ENCODE measurements at regions not wholly inside any gene's neighbourhood (a gene's known extent, or its start where the extent isn't known, plus 50 kb on each side); places are given as distances from the start of the nearest gene placed in this dataset.

DNA sequence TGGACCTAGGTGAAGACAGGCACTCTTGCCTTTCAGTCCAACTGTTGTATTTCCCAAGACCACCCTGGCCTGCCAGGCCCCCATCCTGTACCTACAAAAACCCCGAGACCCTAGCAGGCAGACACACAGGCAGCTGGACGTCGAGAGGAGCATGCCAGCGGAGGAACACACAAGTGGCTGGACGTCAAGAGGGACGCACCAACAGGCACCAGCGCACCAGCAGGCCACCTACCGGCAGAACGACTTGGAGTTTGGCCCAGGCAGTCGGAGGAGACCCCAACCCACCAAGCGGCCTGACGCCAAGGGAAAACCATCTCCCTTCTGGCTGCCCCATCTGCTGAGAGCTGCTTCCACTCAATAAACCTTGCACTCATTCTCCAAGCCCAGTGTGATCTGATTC is 1883.4 kb upstream of the RAG2 start:
- H3K36me3 Mint-ChIP-seq = no peaks in the 10 kb centered on the region
- H3K27me3 Mint-ChIP-seq = no peaks in the 10 kb centered on the region
- POLR2A ChIA-PET = no interaction called here
- DNase-seq = no peak
- no peak overlapping the region for H3K27ac Mint-ChIP-seq
- no peaks in the 10 kb centered on the region for H3K4me1 Mint-ChIP-seq
- ATAC-seq (ENCODE audit: low read depth) = no peak
- no peak overlapping the region for H3K4me3 Mint-ChIP-seq
- no peaks in the 10 kb centered on the region for H3K9me3 Mint-ChIP-seq

- DNase-seq (no peak), ATAC-seq (ENCODE audit: low read depth) (no peak)
- H3K9me3 Mint-ChIP-seq = peaks cover 3% of the 10 kb centered on the region
- H3K36me3 Mint-ChIP-seq = no peaks in the 10 kb centered on the region
- no peaks in the 10 kb centered on the region for H3K4me1 Mint-ChIP-seq
- no peak overlapping the region for H3K27ac Mint-ChIP-seq
- POLR2A ChIA-PET = no interaction called here
- H3K27me3 Mint-ChIP-seq = no peaks in the 10 kb centered on the region
- H3K4me3 Mint-ChIP-seq = no peak overlapping the region
These were observed 1879.0 kb upstream of the RAG2 start for GRCh38 chr11:38476808-38477575.

- Mint-ChIP-seq H3K4me1 (no peaks in the 10 kb centered on the region), H3K9me3 (peaks cover 5% of the 10 kb centered on the region), H3K27me3 (no peaks in the 10 kb centered on the region), H3K27ac (no peak overlapping the region), H3K4me3 (no peak overlapping the region), H3K36me3 (no peaks in the 10 kb centered on the region)
- POLR2A ChIA-PET = no interaction called here
- DNase-seq = no peak
- no peak for ATAC-seq (ENCODE audit: low read depth)
These were observed 1863.7 kb upstream of the RAG2 start for GRCh38 chr11:38461751-38462150.

GRCh38 chr11:38460896-38461295 is 1862.9 kb upstream of the RAG2 start:
- Mint-ChIP-seq H3K9me3 (peaks cover 3% of the 10 kb centered on the region), H3K4me1 (no peaks in the 10 kb centered on the region), H3K36me3 (no peaks in the 10 kb centered on the region), H3K27me3 (no peaks in the 10 kb centered on the region), H3K4me3 (no peak overlapping the region), H3K27ac (no peak overlapping the region)
- POLR2A ChIA-PET = no interaction called here
- ATAC-seq (ENCODE audit: low read depth) (no peak), DNase-seq (no peak)

- POLR2A ChIA-PET = no interaction called here
- no peaks in the 10 kb centered on the region for H3K36me3 Mint-ChIP-seq
- peaks cover 2% of the 10 kb centered on the region for H3K9me3 Mint-ChIP-seq
These were observed 1862.4 kb upstream of the RAG2 start for GRCh38 chr11:38460429-38460828.

GRCh38 chr11:38456371-38456770 is 1858.3 kb upstream of the RAG2 start:
- Mint-ChIP-seq H3K4me3 (no peak overlapping the region), H3K27ac (no peak overlapping the region), H3K36me3 (no peaks in the 10 kb centered on the region), H3K27me3 (no peaks in the 10 kb centered on the region), H3K9me3 (peaks cover 9% of the 10 kb centered on the region), H3K4me1 (no peaks in the 10 kb centered on the region)
- ATAC-seq (ENCODE audit: low read depth) = no peak
- POLR2A ChIA-PET = no interaction called here
- no peak for DNase-seq

More at GRCh38 chr11:38460429-38460828, 1862.4 kb upstream of the RAG2 start:
- DNase-seq (no peak), ATAC-seq (ENCODE audit: low read depth) (no peak)
- Mint-ChIP-seq H3K4me1 (no peaks in the 10 kb centered on the region), H3K27ac (no peak overlapping the region), H3K4me3 (no peak overlapping the region), H3K27me3 (no peaks in the 10 kb centered on the region)

GRCh38 chr11:38448284-38448683 is 1850.2 kb upstream of the RAG2 start:
- Mint-ChIP-seq H3K4me3 (no peak overlapping the region), H3K27me3 (no peaks in the 10 kb centered on the region), H3K27ac (no peak overlapping the region), H3K36me3 (no peaks in the 10 kb centered on the region), H3K4me1 (no peaks in the 10 kb centered on the region), H3K9me3 (peaks cover 6% of the 10 kb centered on the region)
- POLR2A ChIA-PET = no interaction called here
- no peak for DNase-seq
- no peak for ATAC-seq (ENCODE audit: low read depth)

DNA sequence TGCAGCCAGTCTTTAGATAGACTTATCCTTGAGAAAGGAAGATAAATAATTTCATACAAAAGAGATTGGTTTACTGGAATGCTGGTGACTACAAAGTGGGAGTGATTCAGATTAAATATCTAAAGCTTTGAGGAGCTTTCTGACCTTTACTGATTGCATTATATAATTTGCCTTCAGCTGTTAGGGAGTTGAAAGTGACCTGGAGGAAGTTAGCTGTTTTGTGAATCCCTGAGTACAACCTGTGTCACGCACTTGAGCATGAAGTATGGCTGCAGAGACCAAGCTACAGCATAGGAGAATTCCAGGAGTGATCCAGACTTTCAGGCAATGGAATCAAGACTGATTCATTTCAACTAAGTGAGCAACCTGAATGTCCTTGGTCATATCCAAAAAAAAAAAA is 1848.3 kb upstream of the RAG2 start:
- Mint-ChIP-seq H3K4me3 (no peak overlapping the region), H3K9me3 (peaks cover 3% of the 10 kb centered on the region), H3K27ac (no peak overlapping the region), H3K36me3 (no peaks in the 10 kb centered on the region), H3K4me1 (no peaks in the 10 kb centered on the region), H3K27me3 (no peaks in the 10 kb centered on the region)
- ATAC-seq (ENCODE audit: low read depth) = no peak
- POLR2A ChIA-PET = no interaction called here
- DNase-seq = no peak

DNA sequence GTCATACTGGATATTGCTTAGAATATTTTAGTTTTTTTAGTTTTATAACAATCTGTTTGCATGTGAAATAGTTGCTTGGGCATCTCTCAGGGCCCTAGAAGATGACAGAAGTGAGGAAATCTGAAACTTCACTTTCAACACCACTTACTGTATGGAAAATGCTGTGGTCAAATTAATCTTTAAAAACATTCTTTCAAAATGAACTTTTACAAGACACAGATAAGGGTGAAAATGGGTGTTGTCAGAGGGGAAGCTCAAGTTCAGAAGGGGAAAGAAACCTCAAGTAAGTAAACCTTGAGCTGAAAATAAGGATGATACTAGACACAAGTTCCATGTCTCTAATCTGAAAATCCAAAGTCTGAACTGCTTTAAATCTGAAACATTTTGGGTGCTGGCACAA is 1840.1 kb upstream of the RAG2 start:
- Mint-ChIP-seq H3K9me3 (peaks cover 5% of the 10 kb centered on the region), H3K36me3 (no peaks in the 10 kb centered on the region)
- POLR2A ChIA-PET = no interaction called here

DNA sequence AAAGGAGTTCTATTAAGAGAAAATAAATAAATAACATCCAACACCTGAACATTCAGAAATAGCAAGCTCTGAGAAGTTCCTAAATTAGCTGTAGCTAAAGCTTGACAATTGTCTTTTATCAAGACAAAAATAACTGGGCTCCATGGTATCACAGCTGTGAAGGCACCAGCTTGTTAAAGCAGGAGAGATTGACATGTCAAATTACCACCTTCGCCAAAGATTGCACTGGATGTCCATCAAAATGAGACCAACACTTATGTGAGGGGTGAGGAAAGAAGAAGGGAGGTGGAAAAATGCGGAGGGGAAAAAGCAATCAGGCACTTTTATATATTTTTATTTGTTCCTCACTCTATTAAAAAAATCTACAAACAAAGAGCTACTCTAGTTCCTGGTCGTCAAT is 1827.5 kb upstream of the RAG2 start:
- H3K27ac Mint-ChIP-seq = no peak overlapping the region
- no peaks in the 10 kb centered on the region for H3K36me3 Mint-ChIP-seq
- POLR2A ChIA-PET = no interaction called here
- H3K4me3 Mint-ChIP-seq = no peak overlapping the region
- no peaks in the 10 kb centered on the region for H3K4me1 Mint-ChIP-seq
- peaks cover 2% of the 10 kb centered on the region for H3K9me3 Mint-ChIP-seq
- ATAC-seq (ENCODE audit: low read depth) (no peak), DNase-seq (no peak)
- H3K27me3 Mint-ChIP-seq = no peaks in the 10 kb centered on the region

More for the DNA sequence above, 1840.1 kb upstream of the RAG2 start:
- ATAC-seq (ENCODE audit: low read depth) (no peak), DNase-seq (no peak)
- no peaks in the 10 kb centered on the region for H3K4me1 Mint-ChIP-seq
- no peak overlapping the region for H3K4me3 Mint-ChIP-seq
- H3K27ac Mint-ChIP-seq = no peak overlapping the region
- H3K27me3 Mint-ChIP-seq = no peaks in the 10 kb centered on the region

GRCh38 chr11:38423042-38423441 is 1825.0 kb upstream of the RAG2 start:
- H3K9me3 Mint-ChIP-seq = peaks cover 4% of the 10 kb centered on the region
- no peaks in the 10 kb centered on the region for H3K4me1 Mint-ChIP-seq
- POLR2A ChIA-PET = no interaction called here
- no peaks in the 10 kb centered on the region for H3K36me3 Mint-ChIP-seq
- no peak overlapping the region for H3K27ac Mint-ChIP-seq
- DNase-seq (no peak), ATAC-seq (ENCODE audit: low read depth) (no peak)
- H3K4me3 Mint-ChIP-seq = no peak overlapping the region
- no peaks in the 10 kb centered on the region for H3K27me3 Mint-ChIP-seq

DNA sequence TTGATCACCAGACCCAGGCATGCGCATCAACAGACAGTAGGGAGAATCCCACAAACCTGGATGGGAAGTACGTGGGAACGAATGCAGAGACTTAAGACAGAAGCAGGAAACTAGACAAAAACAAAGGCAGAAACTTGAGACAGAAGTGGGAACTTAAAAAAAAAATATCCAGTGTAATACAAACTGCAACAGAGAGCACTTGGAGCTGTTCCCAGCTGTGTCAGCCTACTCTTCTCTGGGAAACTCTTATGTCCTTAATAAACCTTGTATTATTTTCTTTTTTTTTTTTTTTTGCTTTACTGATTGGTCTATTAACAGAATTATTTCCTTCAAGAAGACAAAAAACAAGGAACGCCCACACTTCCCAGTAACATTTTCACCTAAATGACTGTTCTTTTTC is 1818.1 kb upstream of the RAG2 start:
- Mint-ChIP-seq H3K9me3 (peaks cover 15% of the 10 kb centered on the region), H3K4me3 (no peak overlapping the region), H3K27ac (no peak overlapping the region), H3K27me3 (no peaks in the 10 kb centered on the region), H3K4me1 (no peaks in the 10 kb centered on the region), H3K36me3 (no peaks in the 10 kb centered on the region)
- POLR2A ChIA-PET = no interaction called here
- ATAC-seq (ENCODE audit: low read depth) (no peak), DNase-seq (no peak)

GRCh38 chr11:38411149-38411548 is 1813.1 kb upstream of the RAG2 start:
- H3K27me3 Mint-ChIP-seq = no peaks in the 10 kb centered on the region
- H3K9me3 Mint-ChIP-seq = peaks cover 13% of the 10 kb centered on the region
- no peak overlapping the region for H3K4me3 Mint-ChIP-seq
- no peaks in the 10 kb centered on the region for H3K36me3 Mint-ChIP-seq
- ATAC-seq (ENCODE audit: low read depth) = no peak
- POLR2A ChIA-PET = no interaction called here
- DNase-seq = no peak
- H3K4me1 Mint-ChIP-seq = no peaks in the 10 kb centered on the region
- no peak overlapping the region for H3K27ac Mint-ChIP-seq

DNA sequence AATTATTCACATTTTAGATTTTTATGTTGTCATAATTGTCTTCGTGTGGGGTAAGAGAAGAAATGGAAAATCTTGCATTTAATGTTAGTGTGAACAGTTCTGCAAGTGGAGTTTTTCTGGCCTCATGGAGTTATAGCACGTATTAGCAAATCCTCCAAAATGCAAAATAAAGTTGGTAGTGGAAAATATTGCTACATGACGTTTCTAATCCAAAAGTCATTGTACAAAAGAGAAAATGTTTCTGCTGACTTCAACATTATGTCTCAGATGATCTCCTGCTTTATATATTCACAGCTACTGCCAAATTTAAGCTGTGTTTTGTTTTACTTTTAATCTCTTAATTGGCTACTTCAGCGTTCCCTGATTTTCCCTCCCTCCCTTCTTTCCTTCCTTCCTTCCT is 1804.0 kb upstream of the RAG2 start:
- H3K4me1 Mint-ChIP-seq = no peaks in the 10 kb centered on the region
- H3K4me3 Mint-ChIP-seq = no peak overlapping the region
- POLR2A ChIA-PET = no interaction called here
- H3K36me3 Mint-ChIP-seq = no peaks in the 10 kb centered on the region
- no peak overlapping the region for H3K27ac Mint-ChIP-seq
- H3K9me3 Mint-ChIP-seq = peaks cover 13% of the 10 kb centered on the region
- H3K27me3 Mint-ChIP-seq = no peaks in the 10 kb centered on the region
- no peak for ATAC-seq (ENCODE audit: low read depth)
- DNase-seq = no peak

GRCh38 chr11:38392176-38392575 is 1794.1 kb upstream of the RAG2 start:
- no peak overlapping the region for H3K27ac Mint-ChIP-seq
- no peaks in the 10 kb centered on the region for H3K27me3 Mint-ChIP-seq
- no peaks in the 10 kb centered on the region for H3K4me1 Mint-ChIP-seq
- DNase-seq (no peak), ATAC-seq (ENCODE audit: low read depth) (no peak)
- POLR2A ChIA-PET = no interaction called here
- peaks cover 2% of the 10 kb centered on the region for H3K9me3 Mint-ChIP-seq
- no peaks in the 10 kb centered on the region for H3K36me3 Mint-ChIP-seq
- H3K4me3 Mint-ChIP-seq = no peak overlapping the region

Data from activated naive CD8-positive, alpha-beta T cell treated with anti-CD3 and anti-CD28 coated beads, Interleukin-2, amount 10 ng/mL, durations not matched to agents 7 days and 5 days (primary cell).